GM19328 (cell line): ENCODE measurements at regions not wholly inside any gene's neighbourhood (a gene's known extent, or its start where the extent isn't known, plus 50 kb on each side); places are given as distances from the start of the nearest gene placed in this dataset.

Experiments used
- ATAC-seq: cut with Tn5 transposase; IDR thresholded peaks from one replicate; pipeline ENCODE4 v1.9.1; 2021; ENCODE audit warnings: mild to moderate bottlenecking, moderate library complexity; ENCODE audit not compliant: unreplicated experiment

- no peak for ATAC-seq
These were observed 54.6 kb upstream of the PARM1 start for GRCh38 chr4:74878323-74878722.

- ATAC-seq: no peak
These were observed 57.5 kb upstream of the PARM1 start for GRCh38 chr4:74875451-74875850.

- peak; percentile 48 for ATAC-seq
These were observed 58.1 kb upstream of the PARM1 start for GRCh38 chr4:74874753-74875367.

GRCh38 chr4:74873545-74874301 is 59.2 kb upstream of the PARM1 start:
- ATAC-seq: peak; percentile 86

GRCh38 chr4:74858921-74859562 is 64.7 kb upstream of the BTC start:
- ATAC-seq: no peak

GRCh38 chr4:74855879-74856278 is 61.6 kb upstream of the BTC start:
- no peak for ATAC-seq

- ATAC-seq: no peak
These were observed 54.5 kb upstream of the BTC start for GRCh38 chr4:74848774-74849173.

- no peak for ATAC-seq
These were observed 51.5 kb upstream of the BTC start for GRCh38 chr4:74845834-74846233.
